OCI-M2 (cell line): ENCODE measurements at regions not wholly inside any gene's neighbourhood (a gene's known extent, or its start where the extent isn't known, plus 50 kb on each side); places are given as distances from the start of the nearest gene placed in this dataset.

Experiments used
- DNase-seq: peaks from one replicate; lab custom pipeline; 2025; ENCODE audit not compliant: unreplicated experiment; lab: John Stamatoyannopoulos, UW

- DNase-seq = no peak
These were observed 171.5 kb upstream of the EEA1 start for GRCh38 chr12:93100610-93101009.

- no peak for DNase-seq
These were observed 172.3 kb upstream of the EEA1 start for GRCh38 chr12:93101367-93101766.

GRCh38 chr12:93102312-93102711, 173.2 kb upstream of the EEA1 start:
- DNase-seq = no peak

- DNase-seq = no peak
These were observed 173.6 kb upstream of the EEA1 start for GRCh38 chr12:93102744-93103143.

GRCh38 chr12:93103154-93103553, 174.1 kb upstream of the EEA1 start:
- no peak for DNase-seq

- no peak for DNase-seq
These were observed 175.4 kb upstream of the EEA1 start for GRCh38 chr12:93104535-93104934.

- DNase-seq = no peak
These were observed 177.8 kb upstream of the EEA1 start for GRCh38 chr12:93106910-93107309.

- DNase-seq = no peak
These were observed 178.6 kb upstream of the EEA1 start for GRCh38 chr12:93107514-93108312.

- no peak for DNase-seq
These were observed 179.9 kb upstream of the EEA1 start for GRCh38 chr12:93108985-93109384.

- DNase-seq = no peak
These were observed 180.6 kb upstream of the EEA1 start for GRCh38 chr12:93109551-93110203.

- no peak for DNase-seq
These were observed 182.7 kb upstream of the EEA1 start for GRCh38 chr12:93111773-93112172.

- DNase-seq = no peak
These were observed 184.4 kb upstream of the EEA1 start for GRCh38 chr12:93113317-93114006.

GRCh38 chr12:93115198-93115601, 186.1 kb upstream of the EEA1 start:
- DNase-seq = no peak

GRCh38 chr12:93115646-93116045, 186.6 kb upstream of the EEA1 start:
- DNase-seq = no peak

- DNase-seq = no peak
These were observed 187.5 kb upstream of the EEA1 start for GRCh38 chr12:93116632-93117031.

- DNase-seq = no peak
These were observed 192.8 kb upstream of the EEA1 start for GRCh38 chr12:93121729-93122488.

- DNase-seq = no peak
These were observed 193.5 kb upstream of the EEA1 start for GRCh38 chr12:93122569-93123091.

- no peak for DNase-seq
These were observed 196.0 kb upstream of the EEA1 start for GRCh38 chr12:93125126-93125525.

GRCh38 chr12:93126069-93126474, 197.0 kb upstream of the EEA1 start:
- DNase-seq = no peak

- no peak for DNase-seq
These were observed 198.0 kb upstream of the EEA1 start for GRCh38 chr12:93127107-93127560.
